SK-N-SH (cell line): ENCODE measurements at regions not wholly inside any gene's neighbourhood (a gene's known extent, or its start where the extent isn't known, plus 50 kb on each side); places are given as distances from the start of the nearest gene placed in this dataset.
A peak's percentile ranks its signal among the peaks of the same experiment; 100 is the strongest.

ENCODE experiments used
- CTCF ChIA-PET: fragments of 300-600, 350-600 bp; formaldehyde crosslinking; extraction: SDS; loops from one replicate; lab custom pipeline; 2021; lab: Yijun Ruan, JAX
- POLR2A ChIA-PET: fragments of 350-600 bp; sonication (Branson Sonifier 250); formaldehyde crosslinking; extraction: SDS; loops from one replicate; lab custom pipeline; 2020; ENCODE audit warnings: antibody characterized with exemption, inconsistent platforms; lab: Yijun Ruan, JAX
- DNase-seq: peaks from one replicate; pipeline ENCODE4 v3.0.0; 2012
- H2AFZ ChIP-seq: fragments of 200-600 bp; sonication (generic); 2 replicates; pipeline ENCODE4 v1.8.1; 2016; ENCODE audit warnings: antibody characterized with exemption, mild to moderate bottlenecking, low read depth
- H3F3A ChIP-seq: fragments of 200-600 bp; sonication (generic); replicated peaks from 2 replicates; pipeline ENCODE3; 2016; ENCODE audit warnings: antibody characterized with exemption, mild to moderate bottlenecking; ENCODE audit not compliant: insufficient read depth
- H3K27ac ChIP-seq, 2 experiments: fragments of 200-500 bp in 1 of 2; fragments of 200-600 bp in 1 of 2; sonication (Bioruptor generic) in 1 of 2; sonication (generic), shearing (Covaris generic) in 1 of 2; 2 replicates each; pipeline versions ENCODE4 v1.5.1 to v1.6.1; 2014 to 2016; ENCODE audit warnings: low read depth in 2 of 2, inconsistent platforms in 1 of 2, low read length in 1 of 2, mild to moderate bottlenecking in 1 of 2, mixed read lengths in 1 of 2
- H3K27me3 ChIP-seq: fragments of 200-600 bp; sonication (generic), shearing (Covaris generic); 2 replicates; pipeline ENCODE4 v1.6.1; 2016; ENCODE audit warnings: mixed run types; ENCODE audit not compliant: insufficient read depth
- H3K36me3 ChIP-seq, 2 experiments: fragments of 200-500 bp in 1 of 2; fragments of 200-600 bp in 1 of 2; sonication (Bioruptor generic) in 1 of 2; sonication (generic) in 1 of 2; replicated peaks in 1 of 2; 2 replicates each; pipeline versions ENCODE3 to v1.5.1; 2014 to 2016; ENCODE audit warnings: low read length in 1 of 2, mild to moderate bottlenecking in 1 of 2; ENCODE audit not compliant: insufficient read depth in 2 of 2, control insufficient read depth in 1 of 2
- H3K4me1 ChIP-seq, 2 experiments: fragments of 200-500 bp in 1 of 2; fragments of 200-600 bp in 1 of 2; sonication (Bioruptor generic) in 1 of 2; sonication (generic), shearing (Covaris generic) in 1 of 2; 2 replicates each; pipeline versions ENCODE4 v1.5.1 to v1.6.1; 2014 to 2016; ENCODE audit warnings: low read depth in 1 of 2, low read length in 1 of 2, mixed run types in 1 of 2; ENCODE audit not compliant: insufficient read depth in 2 of 2, control insufficient read depth in 1 of 2
- H3K4me2 ChIP-seq: fragments of 200-600 bp; sonication (generic), shearing (Covaris generic); 2 replicates; pipeline ENCODE4 v1.6.1; 2017; ENCODE audit warnings: mixed run types
- H3K4me3 ChIP-seq, 2 experiments: fragments of 200-500 bp in 1 of 2; fragments of 200-600 bp in 1 of 2; sonication (Bioruptor generic) in 1 of 2; sonication (generic), shearing (Covaris generic) in 1 of 2; 2 replicates each; pipeline versions ENCODE4 v1.5.1 to v1.8.1; 2014 to 2016; ENCODE audit warnings: low read depth in 2 of 2, inconsistent platforms in 1 of 2, low read length in 1 of 2, mild to moderate bottlenecking in 1 of 2, mixed read lengths in 1 of 2, moderate library complexity in 1 of 2
- H3K79me2 ChIP-seq: fragments of 200-600 bp; sonication (generic); 2 replicates; pipeline ENCODE4 v1.8.1; 2017; ENCODE audit warnings: mild to moderate bottlenecking; ENCODE audit not compliant: insufficient read depth
- H3K9ac ChIP-seq: fragments of 200-600 bp; sonication (generic); 2 replicates; pipeline ENCODE4 v1.6.1; 2017; ENCODE audit warnings: mixed run types
- H3K9me2 ChIP-seq: fragments of 200-600 bp; sonication (generic); 2 replicates; pipeline ENCODE4 v1.6.1; 2017; ENCODE audit warnings: mixed run types
- H3K9me3 ChIP-seq: fragments of 200-600 bp; sonication (generic); 2 replicates; pipeline ENCODE4 v1.6.1; 2017; ENCODE audit warnings: mixed run types, mild to moderate bottlenecking, moderate library complexity
- H4K20me1 ChIP-seq: fragments of 200-600 bp; sonication (generic); 2 replicates; pipeline ENCODE4 v1.6.1; 2017; ENCODE audit warnings: mild to moderate bottlenecking, mixed run types; ENCODE audit not compliant: insufficient read depth
- CHD2 ChIP-seq: fragments of 150-350 bp; IDR thresholded peaks from 2 replicates; pipeline ENCODE4 v1.6.1; 2018; ENCODE audit warnings: low read length; ENCODE audit not compliant: partially characterized antibody
- CTCF ChIP-seq: fragments of 200-600 bp; sonication (generic); IDR thresholded peaks from 2 replicates; pipeline ENCODE4 v1.6.1; 2017; ENCODE audit warnings: antibody characterized with exemption, mild to moderate bottlenecking, moderate library complexity
- EP300 ChIP-seq, 2 experiments: IDR thresholded peaks; 2 replicates each; pipeline versions ENCODE4 v1.4.0 to v1.6.1; 2012; ENCODE audit warnings: borderline replicate concordance in 1 of 2, low read depth in 1 of 2, low read length in 1 of 2
- FOSL2 ChIP-seq: IDR thresholded peaks from 2 replicates; pipeline ENCODE4 v1.4.0; 2012; ENCODE audit warnings: low read depth, mild to moderate bottlenecking, moderate library complexity, borderline replicate concordance
- FOXJ3 ChIP-seq: sonication (generic); formaldehyde crosslinking; IDR thresholded peaks from 2 replicates; pipeline ENCODE4 v1.5.1; 2020; ENCODE audit warnings: mild to moderate bottlenecking, missing genetic modification reagents
- FOXM1 ChIP-seq: IDR thresholded peaks from 2 replicates; pipeline ENCODE4 v1.4.0; 2012; ENCODE audit warnings: low read depth, mild to moderate bottlenecking
- IRF3 ChIP-seq: fragments of 150-350 bp; IDR thresholded peaks from 2 replicates; pipeline ENCODE4 v1.6.1; 2016; ENCODE audit warnings: mild to moderate bottlenecking, low read depth, low read length
- MEF2A ChIP-seq: IDR thresholded peaks from 2 replicates; pipeline ENCODE4 v1.4.0; 2012; ENCODE audit warnings: low read depth, borderline replicate concordance
- MXI1 ChIP-seq: IDR thresholded peaks from 2 replicates; pipeline ENCODE4 v1.6.1; 2012; ENCODE audit warnings: mild to moderate bottlenecking, low read depth, low read length, improper control_type of control experiment
- NRF1 ChIP-seq: IDR thresholded peaks from 2 replicates; pipeline ENCODE4 v1.6.1; 2012; ENCODE audit warnings: low read depth, mild to moderate bottlenecking, low read length
- PBX3 ChIP-seq: IDR thresholded peaks from 2 replicates; pipeline ENCODE4; 2012
- SIN3A ChIP-seq: IDR thresholded peaks from 2 replicates; pipeline ENCODE4 v1.6.1; 2012; ENCODE audit warnings: low read depth, mild to moderate bottlenecking, low read length, moderate library complexity, borderline replicate concordance
- SMC3 ChIP-seq: IDR thresholded peaks from 2 replicates; pipeline ENCODE4 v1.6.1; 2012; ENCODE audit warnings: low read depth, low read length, improper control_type of control experiment
- TAF1 ChIP-seq: IDR thresholded peaks from 2 replicates; pipeline ENCODE4 v1.6.1; 2012; ENCODE audit warnings: low read depth, mild to moderate bottlenecking, low read length, moderate library complexity, borderline replicate concordance
- ZBTB33 ChIP-seq: IDR thresholded peaks from 2 replicates; pipeline ENCODE4 v1.4.0; 2012; ENCODE audit warnings: low read depth, borderline replicate concordance
- WGBS: methylation state at CpG from one replicate; pipeline ENCODE4 v1.1.6; 2017; ENCODE audit warnings: low lambda C conversion rate; 5-methylcytosine and 5-hydroxymethylcytosine counted together
- TF ChIP-seq, protein P1 (sequence below): IDR thresholded peaks from 2 replicates; pipeline ENCODE4 v1.4.0; 2012; ENCODE audit warnings: low read depth, borderline replicate concordance

DNA sequence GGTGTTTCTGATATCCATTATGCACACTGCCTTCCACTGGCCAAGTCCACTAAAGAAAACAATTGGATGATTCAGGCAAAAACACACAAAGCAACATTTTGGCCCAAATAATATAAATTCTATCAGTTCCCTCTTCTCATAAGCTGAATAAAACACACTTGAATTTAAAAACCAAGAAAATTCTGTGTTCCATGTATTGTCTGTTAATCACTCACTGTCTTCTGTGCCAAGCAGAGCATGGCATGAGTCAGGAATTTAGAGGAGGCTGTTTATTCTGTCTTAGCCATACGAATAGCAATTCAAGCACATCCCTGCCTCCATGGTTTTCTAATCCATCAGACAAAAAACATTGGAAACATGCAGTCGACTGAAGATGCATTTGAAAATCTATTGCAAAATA is 215.6 kb upstream of the UMPS start:
- Histone ChIP-seq H3K4me1 (no peaks in the 10 kb centered on the region), H3K9ac (no peak overlapping the region), H2AFZ (no peak overlapping the region), H3K4me3 (no peak overlapping the region), H4K20me1 (no peaks in the 10 kb centered on the region), H3F3A (peaks cover 6% of the 10 kb centered on the region), H3K36me3 (peaks cover 0 to 2% of the 10 kb centered on the region in 2 experiments), H3K4me2 (no peak overlapping the region), H3K27ac (peak overlapping the region in 1 of 2 experiments; percentile 19; a peak in 1 of 4 replicates), H3K79me2 (no peaks in the 10 kb centered on the region), H3K9me3 (no peaks in the 10 kb centered on the region), H3K9me2 (no peaks in the 10 kb centered on the region), H3K27me3 (no peaks in the 10 kb centered on the region)
- TF ChIP-seq CTCF (no peak), PBX3 (peak; percentile 47; the same call in 1 of the 2 replicates), SIN3A (no peak), MXI1 (no peak)
- no peak for DNase-seq
- POLR2A ChIA-PET, result no interaction called here
- CTCF ChIA-PET, result no interaction called here
- WGBS, result 80% methylated on average over 2 of the region's 2 CpGs

GRCh38 chr3:124516333-124516732 is 213.9 kb upstream of the UMPS start:
- H3K9me3 ChIP-seq, result no peaks in the 10 kb centered on the region
- CTCF ChIA-PET, result interaction anchor here (0.6 to 1.4 kb wide), 3 partner anchors 8 to 11 kb away, joined by 3 to 4 read pairs (median 3); no protein-coding TSS in a partner anchor
- no peaks in the 10 kb centered on the region for H3K27me3 ChIP-seq
- H3K4me3 ChIP-seq, result no peak overlapping the region
- H3K4me1 ChIP-seq, result no peaks in the 10 kb centered on the region
- H3K79me2 ChIP-seq, result no peaks in the 10 kb centered on the region
- WGBS, result 91% methylated on average over 1 of the region's 1 CpG
- TF ChIP-seq NRF1 (no peak), SMC3 (no peak), ZBTB33 (no peak), SIN3A (no peak), FOXJ3 (CRISPR knock-in tag) (no peak), FOSL2 (no peak), IRF3 (no peak), CTCF (no peak), MEF2A (no peak), EP300 (IDR thresholded peaks at IDR 0.05; ENCODE audit: borderline replicate concordance in 1 of 2, low read depth in 1 of 2, low read length in 1 of 2) (no peak), CHD2 (no peak), TAF1 (no peak), FOXM1 (no peak), PBX3 (no peak)
- TF ChIP-seq, protein P1, sequence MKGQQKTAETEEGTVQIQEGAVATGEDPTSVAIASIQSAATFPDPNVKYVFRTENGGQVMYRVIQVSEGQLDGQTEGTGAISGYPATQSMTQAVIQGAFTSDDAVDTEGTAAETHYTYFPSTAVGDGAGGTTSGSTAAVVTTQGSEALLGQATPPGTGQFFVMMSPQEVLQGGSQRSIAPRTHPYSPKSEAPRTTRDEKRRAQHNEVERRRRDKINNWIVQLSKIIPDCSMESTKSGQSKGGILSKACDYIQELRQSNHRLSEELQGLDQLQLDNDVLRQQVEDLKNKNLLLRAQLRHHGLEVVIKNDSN, result no peak
- TF ChIP-seq, all 33 proteins: peak for 0
- Histone ChIP-seq H4K20me1 (no peaks in the 10 kb centered on the region), H3K9ac (no peak overlapping the region), H3F3A (peaks cover 6% of the 10 kb centered on the region), H3K36me3 (peaks cover 0 to 2% of the 10 kb centered on the region in 2 experiments), H3K9me2 (no peaks in the 10 kb centered on the region), H3K27ac (no peak overlapping the region), H3K4me2 (no peak overlapping the region), H2AFZ (no peak overlapping the region)
- POLR2A ChIA-PET, result no interaction called here
- no peak for DNase-seq
